ENCODE measurements at regions not wholly inside any gene's neighbourhood (a gene's known extent, or its start where the extent isn't known, plus 50 kb on each side); places are given as distances from the start of the nearest gene placed in this dataset.
A peak's percentile ranks its signal among the peaks of the same experiment; 100 is the strongest.

GRCh38 chr6:125678601-125679000 lies 70.8 kb upstream of the HEY2 start:
- H3K27me3 ChIP-seq (ENCODE audit: insufficient read depth, low read length) = no peaks in the 10 kb centered on the region
- no peak overlapping the region for H3K4me2 ChIP-seq (ENCODE audit: insufficient read depth, insufficient read length, low read length)
- peak overlapping the region in 1 of 3 experiments; percentile 16; a peak in 1 of 7 replicates for H3K27ac Mint-ChIP-seq
- H2AK5ac ChIP-seq (ENCODE audit: insufficient read length, low read length) = no peak overlapping the region
- H3K79me1 ChIP-seq (ENCODE audit: insufficient read depth, low read depth, low read length, poor library complexity, severe bottlenecking) = no peaks in the 10 kb centered on the region
- H2BK5ac ChIP-seq (ENCODE audit: insufficient read length, low read length) = no peak overlapping the region
- no peak overlapping the region for H3K27ac ChIP-seq (ENCODE audit: insufficient read length, low read depth, low read length)
- no peak overlapping the region for H3K4me3 Mint-ChIP-seq
- no peak overlapping the region for H4K91ac ChIP-seq (ENCODE audit: insufficient read length, low read depth, low read length)
- H3K23ac ChIP-seq (ENCODE audit: insufficient read length, low read depth, low read length) = no peak overlapping the region
- H3K56ac ChIP-seq (ENCODE audit: insufficient read length, low read depth, low read length) = no peak overlapping the region
- H3K18ac ChIP-seq (ENCODE audit: insufficient read length, low read depth, low read length) = no peak overlapping the region
- H3K9me3 Mint-ChIP-seq = no peaks in the 10 kb centered on the region
- peaks cover 2% of the 10 kb centered on the region for H4K20me1 ChIP-seq (ENCODE audit: control insufficient read depth, insufficient read depth, insufficient read length)
- H3K9me3 ChIP-seq (ENCODE audit: control insufficient read depth, low read depth, low read length) = no peaks in the 10 kb centered on the region
- no CpG with 5 or more reads among the region's 4 CpGs for WGBS (ENCODE audit: extremely low coverage, insufficient read length, low lambda C conversion rate)
- no peaks in the 10 kb centered on the region for H3K23me2 ChIP-seq (ENCODE audit: insufficient read length, low read depth, low read length, poor library complexity, severe bottlenecking)
- no peak overlapping the region for H2BK15ac ChIP-seq (ENCODE audit: low read depth, low read length)
- no peak overlapping the region for H3K9ac ChIP-seq (ENCODE audit: extremely low read depth, insufficient read length, low read length)
- H4K8ac ChIP-seq (replicated peaks; ENCODE audit: insufficient read length, low read depth, low read length) = no peak overlapping the region
- no peak overlapping the region for H2BK12ac ChIP-seq (ENCODE audit: insufficient read length, low read depth, low read length)
- H2AFZ ChIP-seq (ENCODE audit: low read length) = no peak overlapping the region
- peaks cover 19 to 25% of the 10 kb centered on the region in 2 experiments for H3K4me1 Mint-ChIP-seq
- H2BK20ac ChIP-seq (ENCODE audit: low read depth, low read length, poor library complexity, severe bottlenecking) = no peak overlapping the region
- no peak overlapping the region for H3K4ac ChIP-seq (ENCODE audit: low read depth, low read length)
- no peaks in the 10 kb centered on the region for H3K27me3 Mint-ChIP-seq (ENCODE audit: low read depth)
- no peak overlapping the region for H4K5ac ChIP-seq (ENCODE audit: insufficient read length, low read depth, low read length)
- TF ChIP-seq CTCF (conservative IDR thresholded peaks at IDR 0.05) = no peak
- no peak overlapping the region for H2BK120ac ChIP-seq (ENCODE audit: low read depth, low read length, poor library complexity, severe bottlenecking)
- H3K14ac ChIP-seq (ENCODE audit: insufficient read depth, low read length) = no peak overlapping the region
- no peaks in the 10 kb centered on the region for H3K4me1 ChIP-seq (ENCODE audit: insufficient read depth, low read length)
- DNase-seq = no peak
- H3T11ph ChIP-seq (ENCODE audit: low read length) = no peak overlapping the region
- no peaks in the 10 kb centered on the region for H3K79me2 ChIP-seq (ENCODE audit: insufficient read depth, low read length)
- H3K36me3 Mint-ChIP-seq (ENCODE audit: insufficient read depth in 1 of 3, low read depth in 3 of 3) = peaks cover 0 to 14% (median 0%) of the 10 kb centered on the region in 3 experiments; a peak in 4 of 7 replicates
